GM19455 (cell line): ENCODE measurements at regions not wholly inside any gene's neighbourhood (a gene's known extent, or its start where the extent isn't known, plus 50 kb on each side); places are given as distances from the start of the nearest gene placed in this dataset.

ENCODE experiments used
- ATAC-seq: cut with Tn5 transposase; IDR thresholded peaks from one replicate; pipeline ENCODE4 v1.9.1; 2021; ENCODE audit not compliant: unreplicated experiment

- ATAC-seq: no peak
Measured at GRCh38 chr4:108291137-108291536, 122.4 kb upstream of the LEF1 start.

- ATAC-seq: no peak
Measured at GRCh38 chr4:108287834-108288413, 119.2 kb upstream of the LEF1 start.

- no peak for ATAC-seq
Measured at GRCh38 chr4:108280072-108280471, 111.3 kb upstream of the LEF1 start.

GRCh38 chr4:108276690-108277089 is 108.0 kb upstream of the LEF1 start:
- no peak for ATAC-seq

- ATAC-seq: no peak
Measured at GRCh38 chr4:108272986-108273385, 104.3 kb upstream of the LEF1 start.

GRCh38 chr4:108272561-108272960 is 103.8 kb upstream of the LEF1 start:
- ATAC-seq: no peak

- no peak for ATAC-seq
Measured at GRCh38 chr4:108272046-108272445, 103.3 kb upstream of the LEF1 start.

GRCh38 chr4:108270466-108271450 is 102.0 kb upstream of the LEF1 start:
- no peak for ATAC-seq

- ATAC-seq: no peak
Measured at GRCh38 chr4:108264693-108265092, 96.0 kb upstream of the LEF1 start.

- no peak for ATAC-seq
Measured at GRCh38 chr4:108263057-108263456, 94.3 kb upstream of the LEF1 start.

GRCh38 chr4:108261026-108261425 is 92.3 kb upstream of the LEF1 start:
- ATAC-seq: no peak

GRCh38 chr4:108256538-108256937 is 87.8 kb upstream of the LEF1 start:
- no peak for ATAC-seq

GRCh38 chr4:108255203-108255747 is 86.5 kb upstream of the LEF1 start:
- ATAC-seq: no peak

GRCh38 chr4:108249397-108249796 is 80.7 kb upstream of the LEF1 start:
- ATAC-seq: no peak

GRCh38 chr4:108247387-108248049 is 78.8 kb upstream of the LEF1 start:
- ATAC-seq: no peak

- ATAC-seq: no peak
Measured at GRCh38 chr4:108244606-108245005, 75.9 kb upstream of the LEF1 start.

GRCh38 chr4:108240366-108240765 is 71.6 kb upstream of the LEF1 start:
- no peak for ATAC-seq

GRCh38 chr4:108237693-108238092 is 69.0 kb upstream of the LEF1 start:
- ATAC-seq: no peak

- no peak for ATAC-seq
Measured at GRCh38 chr4:108236264-108236663, 67.5 kb upstream of the LEF1 start.

GRCh38 chr4:108227923-108228322 is 59.2 kb upstream of the LEF1 start:
- no peak for ATAC-seq

- ATAC-seq: no peak
Measured at GRCh38 chr4:108224611-108225053, 55.9 kb upstream of the LEF1 start.
